ENCODE measurements at regions not wholly inside any gene's neighbourhood (a gene's known extent, or its start where the extent isn't known, plus 50 kb on each side); places are given as distances from the start of the nearest gene placed in this dataset.
A peak's percentile ranks its signal among the peaks of the same experiment; 100 is the strongest.

GRCh38 chr6:149184523-149184922 lies 133.0 kb upstream of the TAB2 start:
- H3K9ac ChIP-seq (ENCODE audit: low read length): no peak overlapping the region
- no peaks in the 10 kb centered on the region for H3K79me2 ChIP-seq (ENCODE audit: insufficient read depth, low read length)
- H2AFZ ChIP-seq (ENCODE audit: low read length): no peak overlapping the region
- no peak overlapping the region for H3K4me2 ChIP-seq (ENCODE audit: low read length)
- no peaks in the 10 kb centered on the region for H3F3A ChIP-seq (ENCODE audit: insufficient read depth, low read length)
- no peak overlapping the region for H3K4me3 ChIP-seq (ENCODE audit: low read depth, low read length, poor library complexity, severe bottlenecking)
- H3K9me3 ChIP-seq (ENCODE audit: low read length): no peaks in the 10 kb centered on the region
- no peaks in the 10 kb centered on the region for H3K9me2 ChIP-seq (ENCODE audit: low read depth, low read length)
- TF ChIP-seq EZH2 (IDR thresholded peaks at IDR 0.05; ENCODE audit: borderline replicate concordance, low read length): no peak
- TF ChIP-seq CTCF (IDR thresholded peaks at IDR 0.05; ENCODE audit: low read length): no peak
- no peaks in the 10 kb centered on the region for H3K4me1 ChIP-seq (ENCODE audit: insufficient read depth, low read length, severe bottlenecking)
- no peaks in the 10 kb centered on the region for H4K20me1 ChIP-seq (ENCODE audit: insufficient read depth, low read length)
- no peak overlapping the region for H3K27ac ChIP-seq (ENCODE audit: low read depth, low read length, poor library complexity, severe bottlenecking)
- no peaks in the 10 kb centered on the region for H3K27me3 ChIP-seq (ENCODE audit: insufficient read depth, low read length)
- H3K36me3 ChIP-seq (ENCODE audit: insufficient read depth, low read length): no peaks in the 10 kb centered on the region

GRCh38 chr6:149185799-149186357 lies 131.6 kb upstream of the TAB2 start:
- Histone ChIP-seq H3K36me3 (ENCODE audit: insufficient read depth, low read length) (no peaks in the 10 kb centered on the region), H3K27me3 (ENCODE audit: insufficient read depth, low read length) (no peaks in the 10 kb centered on the region), H3K27ac (ENCODE audit: low read depth, low read length, poor library complexity, severe bottlenecking) (no peak overlapping the region), H3K4me3 (ENCODE audit: low read depth, low read length, poor library complexity, severe bottlenecking) (no peak overlapping the region), H3K79me2 (ENCODE audit: insufficient read depth, low read length) (no peaks in the 10 kb centered on the region), H4K20me1 (ENCODE audit: insufficient read depth, low read length) (no peaks in the 10 kb centered on the region), H2AFZ (ENCODE audit: low read length) (no peak overlapping the region), H3K9me3 (ENCODE audit: low read length) (no peaks in the 10 kb centered on the region), H3K9me2 (ENCODE audit: low read depth, low read length) (no peaks in the 10 kb centered on the region), H3F3A (ENCODE audit: insufficient read depth, low read length) (no peaks in the 10 kb centered on the region), H3K9ac (ENCODE audit: low read length) (no peak overlapping the region), H3K4me1 (ENCODE audit: insufficient read depth, low read length, severe bottlenecking) (no peaks in the 10 kb centered on the region), H3K4me2 (ENCODE audit: low read length) (no peak overlapping the region)
- no peak for TF ChIP-seq EZH2 (IDR thresholded peaks at IDR 0.05; ENCODE audit: borderline replicate concordance, low read length)

- Histone ChIP-seq H3K9me2 (ENCODE audit: low read depth, low read length) (no peaks in the 10 kb centered on the region), H3K4me1 (ENCODE audit: insufficient read depth, low read length, severe bottlenecking) (no peaks in the 10 kb centered on the region), H3K4me3 (ENCODE audit: low read depth, low read length, poor library complexity, severe bottlenecking) (no peak overlapping the region), H3K9me3 (ENCODE audit: low read length) (no peaks in the 10 kb centered on the region), H3K36me3 (ENCODE audit: insufficient read depth, low read length) (no peaks in the 10 kb centered on the region), H3K79me2 (ENCODE audit: insufficient read depth, low read length) (no peaks in the 10 kb centered on the region), H4K20me1 (ENCODE audit: insufficient read depth, low read length) (no peaks in the 10 kb centered on the region), H3K9ac (ENCODE audit: low read length) (no peak overlapping the region), H3F3A (ENCODE audit: insufficient read depth, low read length) (no peaks in the 10 kb centered on the region), H3K27me3 (ENCODE audit: insufficient read depth, low read length) (no peaks in the 10 kb centered on the region), H3K4me2 (ENCODE audit: low read length) (no peak overlapping the region), H3K27ac (ENCODE audit: low read depth, low read length, poor library complexity, severe bottlenecking) (no peak overlapping the region), H2AFZ (ENCODE audit: low read length) (no peak overlapping the region)
- TF ChIP-seq EZH2 (IDR thresholded peaks at IDR 0.05; ENCODE audit: borderline replicate concordance, low read length) (no peak), CTCF (IDR thresholded peaks at IDR 0.05; ENCODE audit: low read length) (no peak)
Observed at GRCh38 chr6:149186873-149187272, 130.6 kb upstream of the TAB2 start.

- no peaks in the 10 kb centered on the region for H3F3A ChIP-seq (ENCODE audit: insufficient read depth, low read length)
- H3K27ac ChIP-seq (ENCODE audit: low read depth, low read length, poor library complexity, severe bottlenecking): no peak overlapping the region
- no peak overlapping the region for H3K4me2 ChIP-seq (ENCODE audit: low read length)
- H3K9ac ChIP-seq (ENCODE audit: low read length): no peak overlapping the region
- H3K4me3 ChIP-seq (ENCODE audit: low read depth, low read length, poor library complexity, severe bottlenecking): no peak overlapping the region
- H3K9me2 ChIP-seq (ENCODE audit: low read depth, low read length): no peaks in the 10 kb centered on the region
- no peaks in the 10 kb centered on the region for H3K4me1 ChIP-seq (ENCODE audit: insufficient read depth, low read length, severe bottlenecking)
- H4K20me1 ChIP-seq (ENCODE audit: insufficient read depth, low read length): no peaks in the 10 kb centered on the region
- no peaks in the 10 kb centered on the region for H3K9me3 ChIP-seq (ENCODE audit: low read length)
- no peaks in the 10 kb centered on the region for H3K27me3 ChIP-seq (ENCODE audit: insufficient read depth, low read length)
- no peaks in the 10 kb centered on the region for H3K36me3 ChIP-seq (ENCODE audit: insufficient read depth, low read length)
- TF ChIP-seq EZH2 (IDR thresholded peaks at IDR 0.05; ENCODE audit: borderline replicate concordance, low read length) (no peak), CTCF (IDR thresholded peaks at IDR 0.05; ENCODE audit: low read length) (peak; percentile 79)
- no peaks in the 10 kb centered on the region for H3K79me2 ChIP-seq (ENCODE audit: insufficient read depth, low read length)
- H2AFZ ChIP-seq (ENCODE audit: low read length): no peak overlapping the region
Observed at GRCh38 chr6:149190224-149190831, 127.2 kb upstream of the TAB2 start.
